Fibroblast of skin of abdomen (primary cell): ENCODE measurements at regions not wholly inside any gene's neighbourhood (a gene's known extent, or its start where the extent isn't known, plus 50 kb on each side); places are given as distances from the start of the nearest gene placed in this dataset.
A peak's percentile ranks its signal among the peaks of the same experiment; 100 is the strongest.

Experiments
- DNase-seq: peaks from one replicate; pipeline ENCODE4 v3.0.0-alpha.2; 2013

GRCh38 chr5:93682471-93683404, 58.7 kb downstream of the POU5F2 start:
- DNase-seq = peak; percentile 55

DNA sequence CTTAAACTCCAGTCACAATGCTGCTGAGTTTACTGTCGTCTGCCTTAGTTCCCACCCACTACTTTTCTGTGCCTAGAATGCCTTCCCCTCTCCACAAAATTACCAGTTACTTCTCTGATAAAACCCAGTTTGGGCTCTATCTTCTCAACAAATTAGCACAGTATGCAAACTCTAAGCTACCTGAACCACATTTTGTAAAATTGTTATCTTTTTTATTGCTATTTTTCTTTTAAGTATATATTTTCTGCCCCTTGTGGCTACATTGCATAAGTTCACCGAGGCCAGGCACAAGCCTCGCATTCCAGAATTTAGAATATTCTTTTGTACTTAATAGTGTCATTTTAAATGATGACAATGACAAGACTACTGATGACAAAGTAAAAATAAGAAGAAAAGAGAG, 60.0 kb downstream of the POU5F2 start:
- DNase-seq = no peak

GRCh38 chr5:93677359-93677891, 64.0 kb downstream of the POU5F2 start:
- peak; percentile 85 for DNase-seq

- no peak for DNase-seq
These were observed 64.7 kb downstream of the POU5F2 start for GRCh38 chr5:93676704-93677103.

GRCh38 chr5:93675460-93676450, 65.6 kb downstream of the POU5F2 start:
- no peak for DNase-seq

GRCh38 chr5:93674866-93675459, 66.4 kb downstream of the POU5F2 start:
- no peak for DNase-seq

GRCh38 chr5:93674138-93674537, 67.3 kb downstream of the POU5F2 start:
- DNase-seq = no peak

DNA sequence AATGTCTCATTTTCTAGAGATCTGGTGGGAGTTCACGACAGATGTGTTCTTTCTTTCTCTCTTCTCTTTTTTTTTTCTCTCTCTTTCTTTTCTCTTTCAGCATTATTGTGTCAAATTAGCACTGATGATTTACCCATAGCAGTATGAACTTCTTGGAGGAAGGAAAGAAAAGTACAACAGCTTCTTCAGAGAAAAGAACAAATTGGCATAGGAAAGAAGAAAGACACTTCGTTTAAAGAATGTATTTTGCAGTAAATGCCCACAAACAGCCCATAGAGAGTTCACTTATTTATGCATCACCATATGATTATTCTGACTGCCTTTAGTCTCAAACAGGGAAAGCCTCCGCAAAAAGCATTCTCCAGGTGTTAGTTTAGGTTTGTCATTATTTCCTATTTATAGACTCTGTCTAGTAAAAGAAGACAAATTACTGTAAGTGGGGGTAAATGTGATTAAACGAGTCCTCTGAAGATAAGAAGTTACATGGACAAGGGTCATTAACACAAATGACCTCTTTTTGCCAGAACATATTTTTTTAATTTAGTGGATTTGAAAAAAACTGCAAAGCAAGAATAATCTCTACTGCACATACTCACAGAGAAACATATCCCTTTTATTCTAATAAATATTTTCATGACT, 68.0 kb downstream of the POU5F2 start:
- no peak for DNase-seq

DNA sequence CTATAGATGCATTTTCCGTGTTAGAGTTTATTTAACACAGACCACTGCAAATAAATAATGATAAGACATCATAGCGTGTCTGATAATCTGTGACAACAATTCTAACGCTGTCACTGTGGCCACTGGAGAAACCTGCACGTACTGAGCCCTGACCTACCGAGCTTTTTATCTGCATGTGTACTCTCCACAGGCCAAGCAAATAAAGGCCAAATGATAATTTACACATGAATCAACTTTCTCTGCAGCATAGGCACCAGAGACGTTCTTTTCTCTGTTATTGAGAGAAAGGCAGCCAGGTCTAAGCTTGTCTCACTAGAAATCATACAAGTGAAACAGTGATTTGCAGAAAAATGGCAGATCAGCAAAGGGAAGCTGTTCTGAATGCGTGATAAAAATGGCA, 75.8 kb downstream of the POU5F2 start:
- DNase-seq = no peak

DNA sequence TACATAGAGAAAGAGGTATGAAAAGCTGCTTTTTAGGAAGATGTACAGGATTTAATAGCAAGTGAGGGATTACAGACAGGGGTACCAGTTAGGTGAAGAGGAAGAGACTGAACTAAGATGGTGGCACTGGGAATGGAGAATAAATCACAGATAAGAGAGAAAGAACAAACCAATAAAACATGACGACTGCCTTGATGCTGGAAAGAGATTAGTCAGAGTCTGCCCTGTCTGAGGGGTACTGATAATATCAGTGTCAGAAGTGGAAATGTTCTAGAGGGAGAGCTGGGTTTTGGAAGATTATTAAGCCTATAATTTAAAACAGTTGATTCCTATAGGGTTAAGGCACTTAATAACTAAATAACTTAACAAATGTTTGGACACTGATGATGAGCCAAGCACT, 77.7 kb downstream of the NR2F1 start:
- DNase-seq = no peak

DNA sequence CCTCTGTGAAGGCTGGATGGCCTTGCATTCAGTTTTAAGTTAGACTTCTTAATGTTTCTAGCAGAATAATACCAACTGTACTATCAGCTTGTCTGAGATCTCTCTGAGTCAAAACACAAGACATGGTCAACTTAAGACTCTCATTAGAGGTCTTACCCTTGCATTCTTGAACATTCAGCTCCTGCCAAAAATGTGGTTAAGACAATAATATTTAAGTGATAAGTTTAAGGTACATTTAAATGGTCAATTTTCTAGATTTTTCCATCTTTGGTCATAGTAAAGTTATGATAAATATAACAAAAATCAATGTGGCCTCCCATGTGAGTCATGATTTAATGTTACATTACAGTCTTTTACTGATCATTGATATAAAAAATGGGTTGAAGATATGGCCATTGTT, 75.0 kb downstream of the NR2F1 start:
- DNase-seq = peak; percentile 53

- no peak for DNase-seq
These were observed 71.7 kb downstream of the NR2F1 start for GRCh38 chr5:93654676-93655075.

- DNase-seq = no peak
These were observed 70.7 kb downstream of the NR2F1 start for GRCh38 chr5:93653716-93654115.

DNA sequence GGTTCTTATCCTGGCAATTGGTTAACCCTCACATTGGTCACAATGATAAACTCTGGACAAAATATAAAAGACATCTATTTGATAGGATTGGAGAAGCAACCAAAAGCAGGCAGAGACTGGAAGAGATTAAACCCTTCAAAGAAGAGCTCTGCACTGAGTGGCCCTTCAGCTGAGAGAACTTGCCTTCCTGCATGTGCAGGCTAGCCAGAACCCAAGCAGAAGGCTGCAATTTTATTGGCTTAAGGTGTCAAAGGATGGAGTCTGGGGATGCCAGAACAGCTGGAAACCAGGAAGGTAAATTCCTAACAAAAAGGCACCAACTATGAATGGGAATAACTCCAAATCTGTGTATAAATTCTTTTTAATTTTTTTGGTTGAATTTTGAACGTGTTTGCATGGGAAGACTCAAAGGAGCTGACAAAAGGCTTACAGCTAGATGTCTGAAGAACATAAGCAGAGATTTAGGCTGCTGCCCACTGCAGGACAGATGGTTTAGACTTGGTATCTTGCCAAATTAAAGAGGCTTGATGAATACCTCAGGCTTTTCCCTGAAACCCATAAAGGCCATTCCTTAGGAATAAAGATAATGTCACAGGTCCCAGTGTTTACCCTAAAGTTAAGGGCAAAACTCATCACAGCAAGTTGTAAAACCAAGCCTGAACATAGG, 66.3 kb downstream of the NR2F1 start:
- DNase-seq = no peak

DNA sequence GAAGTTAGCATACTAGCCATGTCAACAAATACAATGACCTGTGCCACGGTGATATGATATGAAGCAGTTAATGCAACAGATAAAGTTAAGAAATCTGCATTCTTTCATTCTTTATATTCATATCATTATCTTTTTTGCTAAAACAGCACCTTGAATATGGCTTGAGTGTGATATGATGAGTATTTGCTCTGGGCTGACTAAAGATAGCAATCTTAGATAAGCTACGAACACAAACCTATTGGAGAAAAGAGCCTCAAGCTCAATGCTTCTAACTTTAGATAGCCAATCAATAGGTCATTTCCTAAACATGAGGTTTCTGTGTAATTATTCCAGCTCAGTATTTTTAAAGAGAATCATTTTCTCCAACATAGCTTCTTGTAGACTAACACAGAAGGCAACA, 61.7 kb downstream of the NR2F1 start:
- DNase-seq = no peak
